T-helper 17 cell (primary cell): ENCODE measurements at regions not wholly inside any gene's neighbourhood (a gene's known extent, or its start where the extent isn't known, plus 50 kb on each side); places are given as distances from the start of the nearest gene placed in this dataset.

Experiments used
- ATAC-seq: fragments of 150-1000 bp; cut with Tn5 transposase; 2 replicates; pipeline ENCODE4 v1.10.0; 2021; ENCODE audit warnings: mild to moderate bottlenecking, moderate library complexity
- DNase-seq, 3 donors: peaks; one replicate each; pipeline versions ENCODE4 v3.0.0 to v3.0.0-alpha.2; 2020 to 2021
- H3K9me3 ChIP-seq: one replicate; pipeline ENCODE4 v1.7.0; 2013; ENCODE audit warnings: low read length, mild to moderate bottlenecking; ENCODE audit not compliant: control insufficient read depth, poor library complexity, severe bottlenecking
- H3K27ac Mint-ChIP-seq: one replicate; pipeline ENCODE4 v1.8.0; 2022; ENCODE audit warnings: mild to moderate bottlenecking, moderate library complexity, mixed read lengths
- H3K27me3 Mint-ChIP-seq: one replicate; pipeline ENCODE4 v1.8.0; 2022; ENCODE audit warnings: mixed read lengths
- H3K36me3 Mint-ChIP-seq: one replicate; pipeline ENCODE4 v1.8.0; 2022; ENCODE audit warnings: low read depth, mixed read lengths
- H3K4me1 Mint-ChIP-seq: one replicate; pipeline ENCODE4 v1.8.0; 2022; ENCODE audit warnings: mild to moderate bottlenecking, mixed read lengths
- H3K4me3 Mint-ChIP-seq: one replicate; pipeline ENCODE4 v1.8.0; 2022; ENCODE audit warnings: mild to moderate bottlenecking, moderate library complexity, mixed read lengths

DNA sequence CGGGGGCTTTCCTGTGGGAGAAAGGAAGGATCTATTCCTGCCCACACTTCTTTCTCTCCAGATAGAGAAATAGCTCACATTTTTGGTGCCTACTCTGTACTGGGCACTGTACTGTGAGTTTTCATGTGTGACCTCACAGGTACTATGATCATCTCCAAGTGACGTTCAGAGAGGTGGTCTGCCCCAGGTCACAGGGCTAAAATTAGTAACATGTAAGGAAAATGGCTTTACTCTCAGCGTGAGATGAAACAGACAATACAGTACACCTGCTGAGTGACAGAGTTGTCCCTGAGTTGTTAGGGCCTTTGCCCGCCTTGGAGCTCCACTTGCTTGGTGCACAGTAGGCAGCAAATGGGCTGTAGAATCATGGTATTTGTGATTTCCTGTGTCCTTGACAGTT lies 306.1 kb upstream of the DMRT1 start:
- no peak overlapping the region for H3K4me3 Mint-ChIP-seq
- peaks cover 16% of the 10 kb centered on the region for H3K27me3 Mint-ChIP-seq
- no peak for DNase-seq
- H3K9me3 ChIP-seq = no peaks in the 10 kb centered on the region
- H3K36me3 Mint-ChIP-seq = no peaks in the 10 kb centered on the region
- no peak for ATAC-seq
- peaks cover 1% of the 10 kb centered on the region for H3K4me1 Mint-ChIP-seq
- no peak overlapping the region for H3K27ac Mint-ChIP-seq

- Mint-ChIP-seq H3K27me3 (peaks cover 10% of the 10 kb centered on the region), H3K4me3 (peak overlapping the region; percentile 66), H3K27ac (peak overlapping the region; percentile 47), H3K4me1 (no peaks in the 10 kb centered on the region), H3K36me3 (peaks cover 3% of the 10 kb centered on the region)
- ATAC-seq (no peak), DNase-seq (no peak)
- H3K9me3 ChIP-seq = no peaks in the 10 kb centered on the region
Measured at GRCh38 chr9:536597-537511, 304.6 kb upstream of the DMRT1 start.

DNA sequence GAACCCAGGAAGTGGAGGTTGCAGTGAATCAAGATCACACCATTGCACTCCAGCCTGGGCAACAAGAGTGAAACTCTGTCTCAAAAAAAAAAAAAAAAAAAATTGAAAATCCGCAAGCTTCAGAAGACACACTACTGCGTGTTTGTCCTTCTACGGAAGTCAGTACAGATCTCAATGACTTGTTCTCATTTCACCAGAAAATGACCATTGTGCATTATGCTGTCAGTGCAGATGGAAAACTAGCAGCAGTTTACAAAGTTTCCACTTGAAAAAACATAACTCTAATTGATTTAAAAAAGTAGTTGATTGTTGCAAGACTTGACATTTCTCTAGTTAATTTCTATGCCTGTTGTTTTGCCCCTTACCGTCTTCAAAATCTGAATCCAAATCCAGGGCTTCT lies 298.0 kb upstream of the DMRT1 start:
- Mint-ChIP-seq H3K36me3 (peaks cover 6% of the 10 kb centered on the region), H3K4me1 (peaks cover 15% of the 10 kb centered on the region), H3K4me3 (no peak overlapping the region), H3K27me3 (peaks cover 8% of the 10 kb centered on the region), H3K27ac (no peak overlapping the region)
- ATAC-seq = no peak
- no peaks in the 10 kb centered on the region for H3K9me3 ChIP-seq
- no peak for DNase-seq

- DNase-seq (no peak), ATAC-seq (no peak)
- H3K36me3 Mint-ChIP-seq = peaks cover 6% of the 10 kb centered on the region
- no peaks in the 10 kb centered on the region for H3K9me3 ChIP-seq
- H3K27ac Mint-ChIP-seq = no peak overlapping the region
- no peak overlapping the region for H3K4me3 Mint-ChIP-seq
- H3K4me1 Mint-ChIP-seq = peaks cover 15% of the 10 kb centered on the region
- H3K27me3 Mint-ChIP-seq = peaks cover 16% of the 10 kb centered on the region
Measured at GRCh38 chr9:545480-545879, 296.0 kb upstream of the DMRT1 start.

DNA sequence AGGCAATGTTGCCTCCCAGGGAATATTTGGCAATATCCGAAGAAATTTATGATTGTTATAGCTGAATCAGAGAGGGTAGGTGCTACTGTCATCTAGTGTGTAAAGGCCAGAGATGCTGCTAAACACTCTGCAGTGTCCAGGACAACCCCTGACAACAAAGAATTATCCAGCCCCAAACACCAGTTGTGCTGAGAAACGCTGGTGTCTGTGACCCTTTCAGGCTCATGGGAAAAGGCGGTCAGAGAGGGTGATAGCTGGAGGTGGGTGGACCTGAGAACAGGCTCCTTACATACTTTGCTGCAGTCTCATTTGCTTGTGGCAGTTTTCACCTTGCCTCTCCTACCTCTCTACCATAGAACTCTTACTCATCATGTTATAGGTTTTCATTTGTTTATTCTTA lies 295.3 kb upstream of the DMRT1 start:
- peaks cover 6% of the 10 kb centered on the region for H3K36me3 Mint-ChIP-seq
- H3K9me3 ChIP-seq = no peaks in the 10 kb centered on the region
- no peak for ATAC-seq
- peaks cover 23% of the 10 kb centered on the region for H3K27me3 Mint-ChIP-seq
- DNase-seq = no peak
- no peak overlapping the region for H3K4me3 Mint-ChIP-seq
- H3K27ac Mint-ChIP-seq = no peak overlapping the region
- peaks cover 17% of the 10 kb centered on the region for H3K4me1 Mint-ChIP-seq

GRCh38 chr9:546797-547223 lies 294.7 kb upstream of the DMRT1 start:
- Mint-ChIP-seq H3K36me3 (peaks cover 3% of the 10 kb centered on the region), H3K27me3 (peaks cover 29% of the 10 kb centered on the region), H3K27ac (no peak overlapping the region), H3K4me1 (peaks cover 17% of the 10 kb centered on the region), H3K4me3 (no peak overlapping the region)
- DNase-seq = no peak
- H3K9me3 ChIP-seq = no peaks in the 10 kb centered on the region
- no peak for ATAC-seq

DNA sequence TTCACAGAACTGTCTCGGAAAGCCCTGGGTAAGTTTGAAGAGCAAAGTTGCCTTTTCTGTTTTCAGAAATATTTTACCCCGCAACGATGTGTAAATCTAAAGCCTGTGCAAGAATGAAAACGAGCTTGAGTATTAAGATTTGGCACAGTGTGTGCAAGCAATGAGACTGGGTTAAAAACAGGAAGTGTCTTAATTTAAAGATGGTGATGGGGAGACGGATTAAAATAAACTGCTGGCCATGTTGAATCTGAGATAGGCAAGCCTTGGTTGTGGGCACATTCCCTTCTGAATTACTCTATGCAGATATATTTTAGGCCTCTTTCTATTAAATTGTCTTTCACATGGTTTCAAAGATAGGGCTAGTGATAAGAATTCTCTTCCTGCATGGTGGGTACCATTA lies 294.2 kb upstream of the DMRT1 start:
- no peak for DNase-seq
- peaks cover 32% of the 10 kb centered on the region for H3K27me3 Mint-ChIP-seq
- H3K9me3 ChIP-seq = no peaks in the 10 kb centered on the region
- no peak overlapping the region for H3K4me3 Mint-ChIP-seq
- H3K36me3 Mint-ChIP-seq = peaks cover 3% of the 10 kb centered on the region
- no peak overlapping the region for H3K27ac Mint-ChIP-seq
- peaks cover 17% of the 10 kb centered on the region for H3K4me1 Mint-ChIP-seq
- no peak for ATAC-seq

GRCh38 chr9:549455-549997 lies 292.0 kb upstream of the DMRT1 start:
- DNase-seq (no peak), ATAC-seq (no peak)
- H3K9me3 ChIP-seq = no peaks in the 10 kb centered on the region
- Mint-ChIP-seq H3K4me1 (peaks cover 17% of the 10 kb centered on the region), H3K27ac (no peak overlapping the region), H3K36me3 (peaks cover 3% of the 10 kb centered on the region), H3K4me3 (no peak overlapping the region), H3K27me3 (peaks cover 32% of the 10 kb centered on the region)

DNA sequence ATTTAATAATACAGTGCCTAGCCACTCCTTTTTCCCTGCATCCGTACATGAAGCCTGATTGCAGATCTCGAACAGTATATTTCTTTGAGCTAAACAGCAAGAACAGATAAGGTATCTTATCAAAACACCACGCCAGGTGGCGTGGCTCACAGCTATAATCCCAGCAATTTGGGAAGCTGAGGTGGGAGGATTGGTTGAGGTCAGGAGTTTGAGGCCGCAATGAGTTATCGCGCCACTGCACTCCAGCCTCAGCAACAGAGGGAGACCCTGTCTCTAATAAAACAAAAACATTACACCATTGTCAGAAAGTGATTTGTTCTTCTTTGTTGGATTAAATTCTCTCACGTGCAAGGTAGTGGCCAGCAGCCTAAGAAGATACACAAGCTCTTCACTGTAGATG lies 291.2 kb upstream of the DMRT1 start:
- no peak overlapping the region for H3K4me3 Mint-ChIP-seq
- peak overlapping the region; percentile 4 for H3K27ac Mint-ChIP-seq
- H3K4me1 Mint-ChIP-seq = peaks cover 14% of the 10 kb centered on the region
- no peak for DNase-seq
- no peak for ATAC-seq
- no peaks in the 10 kb centered on the region for H3K9me3 ChIP-seq
- peaks cover 32% of the 10 kb centered on the region for H3K27me3 Mint-ChIP-seq
- peaks cover under 1% of the 10 kb centered on the region for H3K36me3 Mint-ChIP-seq

- peaks cover 32% of the 10 kb centered on the region for H3K27me3 Mint-ChIP-seq
- H3K4me1 Mint-ChIP-seq = peaks cover 6% of the 10 kb centered on the region
Measured at GRCh38 chr9:551986-552929, 289.2 kb upstream of the DMRT1 start.

DNA sequence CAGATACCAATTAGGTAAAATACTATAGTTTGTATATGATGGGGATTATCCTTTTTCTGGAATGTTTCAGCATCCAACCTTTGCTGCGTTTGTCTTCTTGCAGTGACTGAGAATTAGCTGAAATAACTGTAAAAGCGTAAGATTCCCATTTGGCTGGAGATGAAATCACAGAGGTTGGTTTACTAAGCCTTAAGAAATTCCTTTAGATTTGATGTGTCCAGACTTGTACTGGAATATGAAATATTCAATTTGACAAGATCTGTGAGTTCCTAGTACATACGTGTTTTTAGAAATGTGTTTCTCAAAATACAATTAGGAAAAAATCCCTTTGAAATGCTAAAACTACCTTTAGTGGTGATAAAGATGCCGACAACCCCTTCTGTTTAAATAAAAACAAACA lies 286.0 kb upstream of the DMRT1 start:
- H3K36me3 Mint-ChIP-seq = no peaks in the 10 kb centered on the region
- ATAC-seq = no peak
- peaks cover 34% of the 10 kb centered on the region for H3K27me3 Mint-ChIP-seq

More at GRCh38 chr9:551986-552929, 289.2 kb upstream of the DMRT1 start:
- ATAC-seq (no peak), DNase-seq (no peak)
- H3K9me3 ChIP-seq = no peaks in the 10 kb centered on the region
- H3K4me3 Mint-ChIP-seq = no peak overlapping the region
- peak overlapping the region; percentile 47 for H3K27ac Mint-ChIP-seq
- H3K36me3 Mint-ChIP-seq = no peaks in the 10 kb centered on the region

GRCh38 chr9:556199-556598 lies 285.3 kb upstream of the DMRT1 start:
- ATAC-seq (no peak), DNase-seq (no peak)
- H3K9me3 ChIP-seq = no peaks in the 10 kb centered on the region
- Mint-ChIP-seq H3K27me3 (peaks cover 27% of the 10 kb centered on the region), H3K4me1 (peaks cover 9% of the 10 kb centered on the region), H3K4me3 (no peak overlapping the region), H3K27ac (no peak overlapping the region), H3K36me3 (no peaks in the 10 kb centered on the region)

More for the DNA sequence above, 286.0 kb upstream of the DMRT1 start:
- Mint-ChIP-seq H3K4me1 (peaks cover 11% of the 10 kb centered on the region), H3K4me3 (no peak overlapping the region), H3K27ac (no peak overlapping the region)
- no peak for DNase-seq
- no peaks in the 10 kb centered on the region for H3K9me3 ChIP-seq

GRCh38 chr9:556675-557074 lies 284.8 kb upstream of the DMRT1 start:
- Mint-ChIP-seq H3K4me1 (peaks cover 9% of the 10 kb centered on the region), H3K4me3 (no peak overlapping the region), H3K27me3 (peaks cover 22% of the 10 kb centered on the region), H3K36me3 (no peaks in the 10 kb centered on the region), H3K27ac (no peak overlapping the region)
- DNase-seq (no peak), ATAC-seq (no peak)
- no peaks in the 10 kb centered on the region for H3K9me3 ChIP-seq
